H9 (cell line): ENCODE measurements at regions not wholly inside any gene's neighbourhood (a gene's known extent, or its start where the extent isn't known, plus 50 kb on each side); places are given as distances from the start of the nearest gene placed in this dataset.

Experiments used
- DNase-seq: peaks from one replicate; pipeline ENCODE4 v3.0.0-alpha.2; 2017
- H2AFZ ChIP-seq: one replicate; pipeline ENCODE4 v1.6.1; 2013; ENCODE audit warnings: mild to moderate bottlenecking, low read length, control low read depth, moderate library complexity
- H2AK5ac ChIP-seq: 2 replicates; pipeline ENCODE4 v1.6.1; 2013; ENCODE audit warnings: low read length, control low read depth, mixed read lengths; ENCODE audit not compliant: insufficient read length
- H2BK120ac ChIP-seq: one replicate; pipeline ENCODE4 v1.6.1; 2013; ENCODE audit warnings: low read depth, mild to moderate bottlenecking, low read length, control low read depth, inconsistent platforms; ENCODE audit not compliant: poor library complexity, severe bottlenecking
- H2BK12ac ChIP-seq: 2 replicates; pipeline ENCODE4 v1.6.1; 2013; ENCODE audit warnings: low read length, control low read depth, mixed read lengths, low read depth; ENCODE audit not compliant: insufficient read length
- H2BK15ac ChIP-seq: 2 replicates; pipeline ENCODE4 v1.6.1; 2013; ENCODE audit warnings: low read depth, low read length, control low read depth
- H2BK20ac ChIP-seq: one replicate; pipeline ENCODE4 v1.6.1; 2013; ENCODE audit warnings: low read depth, mild to moderate bottlenecking, low read length, control low read depth, inconsistent platforms; ENCODE audit not compliant: poor library complexity, severe bottlenecking
- H2BK5ac ChIP-seq: 2 replicates; pipeline ENCODE4 v1.6.1; 2013; ENCODE audit warnings: low read length, control low read depth, mixed read lengths; ENCODE audit not compliant: insufficient read length
- H3K14ac ChIP-seq: 2 replicates; pipeline ENCODE4 v1.6.1; 2013; ENCODE audit warnings: low read length, control low read depth; ENCODE audit not compliant: insufficient read depth
- H3K18ac ChIP-seq: 2 replicates; pipeline ENCODE4 v1.6.1; 2013; ENCODE audit warnings: low read depth, mild to moderate bottlenecking, mixed read lengths, low read length, control low read depth; ENCODE audit not compliant: insufficient read length
- H3K23ac ChIP-seq: 2 replicates; pipeline ENCODE4 v1.6.1; 2013; ENCODE audit warnings: low read length, control low read depth, mixed read lengths, low read depth; ENCODE audit not compliant: insufficient read length
- H3K23me2 ChIP-seq: 2 replicates; pipeline ENCODE4 v1.6.1; 2013; ENCODE audit warnings: low read depth, mild to moderate bottlenecking, mixed read lengths, low read length, control low read depth; ENCODE audit not compliant: insufficient read length, poor library complexity, severe bottlenecking
- H3K27ac ChIP-seq: 2 replicates; pipeline ENCODE4 v1.5.1; 2013; ENCODE audit warnings: low read length, control low read depth, mixed read lengths, low read depth; ENCODE audit not compliant: insufficient read length
- H3K27me3 ChIP-seq: 2 replicates; pipeline ENCODE4 v1.6.1; 2013; ENCODE audit warnings: low read length, control low read depth, inconsistent platforms; ENCODE audit not compliant: insufficient read depth
- H3K4ac ChIP-seq: 2 replicates; pipeline ENCODE4 v1.6.1; 2013; ENCODE audit warnings: low read depth, mild to moderate bottlenecking, control low read depth, inconsistent platforms, low read length, moderate library complexity
- H3K4me1 ChIP-seq: 2 replicates; pipeline ENCODE4 v1.6.1; 2013; ENCODE audit warnings: low read length, control low read depth, inconsistent platforms; ENCODE audit not compliant: insufficient read depth
- H3K4me2 ChIP-seq: 2 replicates; pipeline ENCODE4 v1.6.1; 2013; ENCODE audit warnings: low read length, control low read depth, mixed read lengths; ENCODE audit not compliant: insufficient read length, insufficient read depth
- H3K56ac ChIP-seq: 2 replicates; pipeline ENCODE4 v1.6.1; 2013; ENCODE audit warnings: low read depth, mild to moderate bottlenecking, mixed read lengths, low read length, control low read depth; ENCODE audit not compliant: insufficient read length
- H3K79me1 ChIP-seq: 2 replicates; pipeline ENCODE4 v1.6.1; 2013; ENCODE audit warnings: low read depth, mild to moderate bottlenecking, moderate library complexity, low read length, control low read depth, inconsistent platforms; ENCODE audit not compliant: insufficient read depth, poor library complexity, severe bottlenecking
- H3K79me2 ChIP-seq: 2 replicates; pipeline ENCODE4 v1.6.1; 2013; ENCODE audit warnings: low read length, control low read depth, inconsistent platforms; ENCODE audit not compliant: insufficient read depth
- H3K9ac ChIP-seq: 2 replicates; pipeline ENCODE4 v1.6.1; 2013; ENCODE audit warnings: low read length, control low read depth, mixed read lengths; ENCODE audit not compliant: insufficient read length; ENCODE audit errors: extremely low read depth
- H3K9me3 ChIP-seq: one replicate; pipeline ENCODE4 v1.6.1; 2013; ENCODE audit warnings: low read depth, low read length, inconsistent platforms; ENCODE audit not compliant: control insufficient read depth
- H3T11ph ChIP-seq: one replicate; pipeline ENCODE4 v1.6.1; 2013; ENCODE audit warnings: mild to moderate bottlenecking, low read length, control low read depth, inconsistent platforms
- H4K20me1 ChIP-seq: one replicate; pipeline ENCODE4 v1.6.1; 2013; ENCODE audit not compliant: control insufficient read depth, insufficient read length, insufficient read depth
- H4K5ac ChIP-seq: 2 replicates; pipeline ENCODE4 v1.6.1; 2013; ENCODE audit warnings: low read depth, mild to moderate bottlenecking, mixed read lengths, low read length, control low read depth; ENCODE audit not compliant: insufficient read length
- H4K8ac ChIP-seq: replicated peaks from 2 replicates; pipeline ENCODE4 v1.6.1; 2013; ENCODE audit warnings: low read length, control low read depth, mixed read lengths, low read depth; ENCODE audit not compliant: insufficient read length
- H4K91ac ChIP-seq: 2 replicates; pipeline ENCODE4 v1.6.1; 2013; ENCODE audit warnings: low read depth, mild to moderate bottlenecking, moderate library complexity, mixed read lengths, low read length, control low read depth; ENCODE audit not compliant: insufficient read length
- H3K27ac Mint-ChIP-seq, 3 experiments: 2 replicates in 2 of 3; 3 replicates in 1 of 3; pipeline ENCODE4 v1.8.0; 2020 to 2021; ENCODE audit warnings: mixed read lengths in 3 of 3, mild to moderate bottlenecking in 1 of 3, moderate library complexity in 1 of 3
- H3K27me3 Mint-ChIP-seq: 2 replicates; pipeline ENCODE4 v1.8.0; 2021; ENCODE audit warnings: low read depth, mild to moderate bottlenecking, moderate library complexity, mixed read lengths
- H3K36me3 Mint-ChIP-seq, 3 experiments: 2 replicates in 2 of 3; 3 replicates in 1 of 3; pipeline ENCODE4 v1.8.0; 2020 to 2021; ENCODE audit warnings: low read depth in 3 of 3, mixed read lengths in 3 of 3; ENCODE audit not compliant: insufficient read depth in 1 of 3
- H3K4me1 Mint-ChIP-seq, 2 experiments: 2 replicates each; pipeline ENCODE4 v1.8.0; 2020; ENCODE audit warnings: mixed read lengths in 2 of 2
- H3K4me3 Mint-ChIP-seq, 2 experiments: 2 replicates in 1 of 2; 3 replicates in 1 of 2; pipeline ENCODE4 v1.8.0; 2020 to 2021; ENCODE audit warnings: mild to moderate bottlenecking in 2 of 2, mixed read lengths in 2 of 2, moderate library complexity in 1 of 2
- H3K9me3 Mint-ChIP-seq, 2 experiments: 2 replicates in 1 of 2; 3 replicates in 1 of 2; pipeline ENCODE4 v1.8.0; 2020; ENCODE audit warnings: mild to moderate bottlenecking in 2 of 2, mixed read lengths in 2 of 2, moderate library complexity in 1 of 2
- CTCF ChIP-seq: fragments of 200-600 bp; sonication (generic); conservative IDR thresholded peaks from 3 replicates; pipeline ENCODE4 v1.8.0; 2021; ENCODE audit warnings: antibody characterized with exemption, mild to moderate bottlenecking
- WGBS: extraction: QIAGEN DNeasy Blood & Tissue Kit; methylation state at CpG from one replicate; pipeline ENCODE4 v1.1.7; 2013; ENCODE audit warnings: missing lambda C conversion rate, low lambda C conversion rate, mixed read lengths; ENCODE audit not compliant: insufficient read length; ENCODE audit errors: extremely low coverage; 5-methylcytosine and 5-hydroxymethylcytosine counted together

DNA sequence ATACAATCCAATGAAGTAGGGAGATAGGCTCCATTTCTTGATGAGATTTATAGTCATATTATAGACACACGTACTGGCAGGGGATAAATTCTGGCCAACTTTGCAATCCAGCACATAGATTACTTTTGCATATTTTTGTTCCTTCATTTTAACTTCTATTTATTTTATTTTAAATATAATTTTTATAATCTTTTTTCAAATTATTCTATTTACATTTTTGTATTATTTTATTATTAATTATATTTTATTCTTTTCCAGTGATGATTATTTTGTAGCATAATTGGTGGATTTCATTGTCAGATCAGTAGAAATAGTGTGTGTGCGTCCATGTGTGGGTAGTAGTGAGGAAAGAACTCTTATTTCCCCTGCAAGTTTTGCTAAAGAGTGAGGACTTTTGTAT lies 980.1 kb upstream of the TYRP1 start:
- WGBS: no CpG with 5 or more reads among the region's 2 CpGs
- no peak overlapping the region for H3K18ac ChIP-seq

More for the DNA sequence above, 980.1 kb upstream of the TYRP1 start:
- H3K4me2 ChIP-seq: no peak overlapping the region
- no peak overlapping the region for H3K14ac ChIP-seq
- no peaks in the 10 kb centered on the region for H4K20me1 ChIP-seq
- H2AFZ ChIP-seq: no peak overlapping the region
- H2BK120ac ChIP-seq: no peak overlapping the region
- DNase-seq: no peak
- no peak for TF ChIP-seq CTCF
- no peaks in the 10 kb centered on the region for H3K4me1 Mint-ChIP-seq
- H3K27ac ChIP-seq: no peak overlapping the region
- no peak overlapping the region for H3K4ac ChIP-seq
- H3K79me1 ChIP-seq: no peaks in the 10 kb centered on the region
- H3K27me3 Mint-ChIP-seq: no peaks in the 10 kb centered on the region
- H3K23me2 ChIP-seq: no peaks in the 10 kb centered on the region
- peaks cover 2 to 4% of the 10 kb centered on the region in 2 experiments; a peak in 3 of 5 replicates for H3K9me3 Mint-ChIP-seq
- H2BK20ac ChIP-seq: no peak overlapping the region
- H3K79me2 ChIP-seq: no peaks in the 10 kb centered on the region
- no peak overlapping the region for H3T11ph ChIP-seq
- no peak overlapping the region for H3K27ac Mint-ChIP-seq
- H3K4me3 Mint-ChIP-seq: no peak overlapping the region
- H3K9me3 ChIP-seq: no peaks in the 10 kb centered on the region
- no peak overlapping the region for H4K8ac ChIP-seq
- H2BK12ac ChIP-seq: no peak overlapping the region
- H3K4me1 ChIP-seq: no peaks in the 10 kb centered on the region
- H3K9ac ChIP-seq: no peak overlapping the region
- H2AK5ac ChIP-seq: no peak overlapping the region
- H3K27me3 ChIP-seq: no peaks in the 10 kb centered on the region
- no peak overlapping the region for H4K91ac ChIP-seq
- H3K56ac ChIP-seq: no peak overlapping the region
- H4K5ac ChIP-seq: no peak overlapping the region
- H2BK5ac ChIP-seq: no peak overlapping the region
- H3K23ac ChIP-seq: no peak overlapping the region
- H3K36me3 Mint-ChIP-seq: no peaks in the 10 kb centered on the region
- no peak overlapping the region for H2BK15ac ChIP-seq
